ENCODE measurements at regions not wholly inside any gene's neighbourhood (a gene's known extent, or its start where the extent isn't known, plus 50 kb on each side); places are given as distances from the start of the nearest gene placed in this dataset.

DNA sequence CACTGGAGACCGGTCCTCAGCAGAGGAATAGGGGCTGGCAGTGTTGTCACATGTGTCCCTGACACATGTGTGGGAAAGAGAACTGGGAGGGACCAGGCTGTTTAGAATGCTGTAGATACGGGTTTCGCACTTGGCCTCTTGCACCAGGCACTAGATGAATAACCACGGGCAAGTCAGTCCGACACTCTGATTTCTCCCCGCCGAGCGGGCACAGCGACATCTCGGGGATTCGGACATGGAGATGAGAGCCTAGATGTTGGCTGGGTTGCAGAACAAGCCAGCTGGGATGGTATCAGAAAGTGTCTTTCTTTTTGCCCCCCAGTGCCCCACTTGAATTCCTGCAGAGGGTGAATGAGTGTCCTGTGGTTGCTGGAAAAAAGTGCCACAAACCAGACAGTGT, 80.6 kb upstream of the SLC22A11 start:
- no peak overlapping the region for H3K4me3 ChIP-seq
- TF ChIP-seq, protein P1, sequence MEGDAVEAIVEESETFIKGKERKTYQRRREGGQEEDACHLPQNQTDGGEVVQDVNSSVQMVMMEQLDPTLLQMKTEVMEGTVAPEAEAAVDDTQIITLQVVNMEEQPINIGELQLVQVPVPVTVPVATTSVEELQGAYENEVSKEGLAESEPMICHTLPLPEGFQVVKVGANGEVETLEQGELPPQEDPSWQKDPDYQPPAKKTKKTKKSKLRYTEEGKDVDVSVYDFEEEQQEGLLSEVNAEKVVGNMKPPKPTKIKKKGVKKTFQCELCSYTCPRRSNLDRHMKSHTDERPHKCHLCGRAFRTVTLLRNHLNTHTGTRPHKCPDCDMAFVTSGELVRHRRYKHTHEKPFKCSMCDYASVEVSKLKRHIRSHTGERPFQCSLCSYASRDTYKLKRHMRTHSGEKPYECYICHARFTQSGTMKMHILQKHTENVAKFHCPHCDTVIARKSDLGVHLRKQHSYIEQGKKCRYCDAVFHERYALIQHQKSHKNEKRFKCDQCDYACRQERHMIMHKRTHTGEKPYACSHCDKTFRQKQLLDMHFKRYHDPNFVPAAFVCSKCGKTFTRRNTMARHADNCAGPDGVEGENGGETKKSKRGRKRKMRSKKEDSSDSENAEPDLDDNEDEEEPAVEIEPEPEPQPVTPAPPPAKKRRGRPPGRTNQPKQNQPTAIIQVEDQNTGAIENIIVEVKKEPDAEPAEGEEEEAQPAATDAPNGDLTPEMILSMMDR (IDR thresholded peaks at IDR 0.05), result no peak
- ATAC-seq (no peak), DNase-seq (no peak), FAIRE-seq (no peak)
- intact Hi-C loops (cut with DNase I), result no loop called here
- no peaks in the 10 kb centered on the region for H3K9me3 ChIP-seq
- 91 to 95% methylated on average over 11 of the region's 11 CpGs for WGBS, 2 donors
- H3K36me3 ChIP-seq, result no peaks in the 10 kb centered on the region
- H3K4me1 ChIP-seq, result peaks cover 0 to 5% (median 2%) of the 10 kb centered on the region in 3 donors
- no peak overlapping the region for H3K27ac ChIP-seq
- H3K27me3 ChIP-seq, result no peaks in the 10 kb centered on the region

DNA sequence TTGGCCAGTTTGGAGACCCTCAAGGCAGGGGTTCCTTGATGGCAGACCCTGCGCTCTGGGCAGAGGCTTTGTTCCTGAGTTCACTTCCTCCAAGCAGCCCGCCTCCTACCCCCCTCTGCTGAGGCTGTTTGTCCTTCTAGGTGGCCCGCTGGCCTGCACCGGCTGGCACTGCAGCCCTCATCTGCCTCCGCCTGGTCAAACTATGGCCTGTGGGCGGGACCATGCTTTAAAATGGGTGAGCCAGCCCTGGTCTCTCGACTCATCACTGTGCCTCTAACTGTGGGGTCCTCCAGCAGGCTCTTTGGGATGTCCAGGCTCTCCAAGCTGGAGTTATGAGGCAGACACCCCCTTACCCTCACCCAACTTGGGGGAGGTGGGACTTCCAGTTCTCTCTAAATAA, 78.9 kb upstream of the SLC22A11 start:
- intact Hi-C loops (cut with DNase I), result no loop called here
- FAIRE-seq (no peak), ATAC-seq (no peak), DNase-seq (no peak)
- H3K27me3 ChIP-seq, result peaks cover 0 to 4% (median 0%) of the 10 kb centered on the region in 4 donors
- H3K4me3 ChIP-seq, result no peak overlapping the region
- no peaks in the 10 kb centered on the region for H3K36me3 ChIP-seq
- H3K27ac ChIP-seq, result no peak overlapping the region
- TF ChIP-seq, protein P1 (IDR thresholded peaks at IDR 0.05), result no peak
- peaks cover 0 to 5% (median 2%) of the 10 kb centered on the region in 3 donors for H3K4me1 ChIP-seq
- H3K9me3 ChIP-seq, result no peaks in the 10 kb centered on the region
- 71 to 74% methylated on average over 7 of the region's 7 CpGs for WGBS, 2 donors

DNA sequence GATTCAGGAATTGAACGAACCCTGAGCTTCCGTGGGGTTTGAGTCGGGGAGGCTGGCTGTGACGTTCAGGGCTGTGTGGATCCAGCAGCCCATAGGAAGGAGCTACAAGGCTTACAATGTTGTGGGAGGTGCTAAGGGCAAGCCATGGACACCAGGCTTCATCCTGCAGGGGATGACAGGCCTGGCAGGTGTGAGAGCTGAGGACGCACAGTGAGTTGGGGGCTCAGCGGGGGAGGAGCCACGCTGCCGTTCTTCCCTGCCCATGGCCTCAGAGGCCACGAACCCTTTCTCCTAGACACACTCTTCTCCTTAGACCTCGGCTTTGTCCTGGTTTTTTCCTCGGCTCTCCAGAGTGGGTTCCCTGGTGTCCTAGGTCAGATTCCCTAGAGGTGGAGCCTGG, 78.1 kb upstream of the SLC22A11 start:
- FAIRE-seq, result no peak
- Histone ChIP-seq H3K9me3 (no peaks in the 10 kb centered on the region), H3K4me1 (peaks cover 0 to 5% (median 0%) of the 10 kb centered on the region in 3 donors), H3K27me3 (peaks cover 0 to 4% (median 0%) of the 10 kb centered on the region in 4 donors), H3K27ac (no peak overlapping the region), H3K4me3 (no peak overlapping the region), H3K36me3 (no peaks in the 10 kb centered on the region)
- DNase-seq, result no peak
- ATAC-seq, result no peak
- 66 to 70% methylated on average over 11 of the region's 11 CpGs for WGBS, 2 donors
- TF ChIP-seq, protein P1 (IDR thresholded peaks at IDR 0.05), result no peak
- intact Hi-C loops (cut with DNase I), result no loop called here

DNA sequence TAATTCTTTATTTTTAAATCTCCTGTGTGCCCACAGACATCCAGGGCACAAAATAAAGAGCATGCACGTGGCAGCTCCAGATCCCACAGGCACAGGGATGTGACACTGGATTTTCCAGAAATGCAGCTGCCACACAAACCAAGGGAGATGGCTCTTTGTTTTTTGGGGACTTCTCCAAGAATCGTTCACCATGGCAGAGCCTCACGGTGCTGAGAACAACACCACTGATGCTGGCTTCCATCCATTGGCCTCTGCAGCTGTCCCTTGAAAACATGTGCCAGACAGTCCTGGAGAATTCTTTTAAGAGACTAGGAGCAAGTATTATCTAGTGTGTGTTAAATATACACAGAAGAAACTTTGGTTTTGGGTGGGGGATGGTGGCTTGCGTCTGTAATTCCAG, 73.2 kb upstream of the SLC22A11 start:
- no peaks in the 10 kb centered on the region for H3K4me1 ChIP-seq
- 55 to 65% methylated on average over 4 of the region's 4 CpGs for WGBS, 2 donors
- no peak overlapping the region for H3K4me3 ChIP-seq
- H3K27ac ChIP-seq, result no peak overlapping the region
- intact Hi-C loops (cut with DNase I), result no loop called here
- TF ChIP-seq, protein P1 (IDR thresholded peaks at IDR 0.05), result no peak
- H3K36me3 ChIP-seq, result no peaks in the 10 kb centered on the region
- H3K9me3 ChIP-seq, result no peaks in the 10 kb centered on the region
- peaks cover 0 to 4% (median 0%) of the 10 kb centered on the region in 4 donors for H3K27me3 ChIP-seq
- DNase-seq (no peak), FAIRE-seq (no peak), ATAC-seq (no peak)

DNA sequence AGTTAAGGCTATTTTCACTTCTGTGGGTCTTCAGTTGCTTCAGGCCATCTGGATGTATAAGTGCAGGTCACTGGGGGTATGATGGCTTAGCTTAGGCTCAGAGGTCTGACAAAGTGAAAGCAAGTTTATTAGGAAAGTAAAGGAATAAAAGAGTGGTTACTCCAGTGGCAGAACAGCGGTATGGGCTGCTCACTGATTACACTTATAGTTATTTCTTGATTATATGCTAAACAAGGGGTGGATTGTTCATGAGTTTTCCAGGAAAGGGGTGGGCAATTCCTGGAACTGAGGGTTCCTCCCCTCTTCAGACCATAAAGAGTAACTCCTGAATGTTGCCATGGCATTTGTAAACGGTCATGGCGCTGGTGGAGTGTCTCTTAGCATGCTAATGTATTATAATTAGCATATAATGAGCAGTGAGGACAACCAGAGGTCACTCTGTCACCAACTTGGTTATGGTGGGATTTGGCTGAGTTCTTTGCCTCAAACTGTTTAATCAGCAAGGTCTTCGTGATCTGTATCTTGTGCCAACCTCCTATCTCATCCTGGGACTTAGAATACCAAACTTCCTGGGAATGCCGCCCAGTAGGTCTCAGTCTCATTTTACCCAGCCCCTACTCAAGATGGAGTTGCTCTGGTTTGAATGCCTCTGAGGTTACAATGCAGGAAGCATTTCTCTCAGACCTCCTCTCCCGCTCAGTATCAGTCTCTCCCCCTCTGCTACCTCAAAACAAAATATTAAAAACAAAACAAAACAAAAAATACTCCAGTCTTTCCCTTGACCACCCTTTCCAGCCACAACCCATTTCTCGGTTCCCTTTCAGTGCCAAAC, 71.3 kb upstream of the SLC22A11 start:
- Histone ChIP-seq H3K36me3 (no peaks in the 10 kb centered on the region), H3K27ac (no peak overlapping the region), H3K9me3 (no peaks in the 10 kb centered on the region), H3K27me3 (peaks cover 0 to 4% (median 1%) of the 10 kb centered on the region in 4 donors), H3K4me1 (no peaks in the 10 kb centered on the region), H3K4me3 (no peak overlapping the region)
- TF ChIP-seq, protein P1 (IDR thresholded peaks at IDR 0.05), result no peak
- FAIRE-seq (no peak), DNase-seq (no peak), ATAC-seq (no peak)
- intact Hi-C loops (cut with DNase I), result no loop called here
- whole genome bisulfite sequencing, 2 donors, result 54 to 55% methylated on average over 7 of the region's 7 CpGs
